Astrocyte (in vitro differentiated cells and primary cell): ENCODE measurements at regions not wholly inside any gene's neighbourhood (a gene's known extent, or its start where the extent isn't known, plus 50 kb on each side); places are given as distances from the start of the nearest gene placed in this dataset.
A peak's percentile ranks its signal among the peaks of the same experiment; 100 is the strongest.

ENCODE experiments used
- DNase-seq: peaks from one replicate; pipeline ENCODE4 v3.0.0-alpha.2; 2010; ENCODE audit warnings: low read depth
- FAIRE-seq: peaks from 2 replicates; lab custom pipeline; 2011; peaks lifted over from hg19 to GRCh38; lab: Jason Lieb, UNC
- H2AFZ ChIP-seq: 2 replicates; pipeline ENCODE4 v1.6.0; 2012; ENCODE audit warnings: low read depth, low read length, inconsistent platforms
- H3K27ac ChIP-seq: 2 replicates; pipeline ENCODE4 v1.5.1; 2011; ENCODE audit warnings: low read depth, low read length, inconsistent platforms
- H3K27me3 ChIP-seq: 2 replicates; pipeline ENCODE4 v1.6.0; 2011; ENCODE audit warnings: low read length, inconsistent platforms; ENCODE audit not compliant: insufficient read depth
- H3K36me3 ChIP-seq: 2 replicates; pipeline ENCODE4 v1.5.1; 2011; ENCODE audit warnings: low read length, inconsistent platforms; ENCODE audit not compliant: insufficient read depth
- H3K4me1 ChIP-seq: 2 replicates; pipeline ENCODE4 v1.5.1; 2011; ENCODE audit warnings: low read length, inconsistent platforms; ENCODE audit not compliant: insufficient read depth
- H3K4me2 ChIP-seq: 2 replicates; pipeline ENCODE4 v1.6.0; 2012; ENCODE audit warnings: low read length, inconsistent platforms
- H3K4me3 ChIP-seq: 2 replicates; pipeline ENCODE4 v1.5.1; 2011; ENCODE audit warnings: low read depth, mild to moderate bottlenecking, low read length, inconsistent platforms; ENCODE audit not compliant: insufficient read depth
- H3K79me2 ChIP-seq: 2 replicates; pipeline ENCODE4 v1.6.0; 2012; ENCODE audit warnings: mild to moderate bottlenecking, low read length, inconsistent platforms; ENCODE audit not compliant: insufficient read depth
- H3K9ac ChIP-seq: 2 replicates; pipeline ENCODE4 v1.6.0; 2012; ENCODE audit warnings: mild to moderate bottlenecking, low read length, inconsistent platforms
- H3K9me3 ChIP-seq: 2 replicates; pipeline ENCODE4 v1.5.1; 2012; ENCODE audit warnings: low read depth, mild to moderate bottlenecking, low read length, inconsistent platforms; ENCODE audit not compliant: insufficient read depth
- H4K20me1 ChIP-seq: 2 replicates; pipeline ENCODE4 v1.6.0; 2012; ENCODE audit warnings: low read length, inconsistent platforms; ENCODE audit not compliant: insufficient read depth
- H3K27ac Mint-ChIP-seq: one replicate; pipeline ENCODE4 v1.8.0; 2021; ENCODE audit warnings: mild to moderate bottlenecking, mixed read lengths; ENCODE audit not compliant: unreplicated experiment
- H3K27me3 Mint-ChIP-seq: one replicate; pipeline ENCODE4 v1.8.0; 2021; ENCODE audit warnings: low read depth, mixed read lengths; ENCODE audit not compliant: unreplicated experiment
- H3K36me3 Mint-ChIP-seq: one replicate; pipeline ENCODE4 v1.8.0; 2021; ENCODE audit warnings: low read depth, mixed read lengths; ENCODE audit not compliant: unreplicated experiment
- H3K4me1 Mint-ChIP-seq: one replicate; pipeline ENCODE4 v1.8.0; 2021; ENCODE audit warnings: low read depth, mixed read lengths; ENCODE audit not compliant: unreplicated experiment
- H3K4me3 Mint-ChIP-seq: one replicate; pipeline ENCODE4 v1.8.0; 2021; ENCODE audit warnings: mild to moderate bottlenecking, moderate library complexity, mixed read lengths; ENCODE audit not compliant: unreplicated experiment
- H3K9me3 Mint-ChIP-seq: one replicate; pipeline ENCODE4 v1.8.0; 2021; ENCODE audit warnings: mild to moderate bottlenecking, mixed read lengths; ENCODE audit not compliant: unreplicated experiment
- CTCF ChIP-seq: IDR thresholded peaks from 2 replicates; pipeline ENCODE4 v1.5.1; 2011; ENCODE audit warnings: low read depth, mild to moderate bottlenecking, inconsistent platforms, low read length, moderate library complexity; ENCODE audit not compliant: insufficient read depth
- EZH2 ChIP-seq: IDR thresholded peaks from 2 replicates; pipeline ENCODE4 v1.6.1; 2012; ENCODE audit warnings: mild to moderate bottlenecking, low read length, inconsistent platforms; ENCODE audit not compliant: insufficient read depth

GRCh38 chr17:51387986-51388385 is 127.6 kb downstream of the UTP18 start:
- H3K9me3 Mint-ChIP-seq = peaks cover 3% of the 10 kb centered on the region
- H3K27ac Mint-ChIP-seq = no peak overlapping the region
- no peak overlapping the region for H3K4me2 ChIP-seq
- no peak for TF ChIP-seq CTCF
- TF ChIP-seq EZH2 = no peak
- no peaks in the 10 kb centered on the region for H3K36me3 ChIP-seq
- H3K27ac ChIP-seq = no peak overlapping the region
- H3K27me3 ChIP-seq = no peaks in the 10 kb centered on the region
- no peak overlapping the region for H3K4me3 ChIP-seq
- FAIRE-seq (no peak), DNase-seq (no peak)
- no peaks in the 10 kb centered on the region for H3K9me3 ChIP-seq
- H2AFZ ChIP-seq = no peak overlapping the region
- H3K9ac ChIP-seq = no peak overlapping the region
- H3K79me2 ChIP-seq = no peaks in the 10 kb centered on the region
- no peak overlapping the region for H3K4me3 Mint-ChIP-seq
- H3K36me3 Mint-ChIP-seq = no peaks in the 10 kb centered on the region
- peaks cover 15% of the 10 kb centered on the region for H3K27me3 Mint-ChIP-seq
- peaks cover 8% of the 10 kb centered on the region for H3K4me1 Mint-ChIP-seq
- H4K20me1 ChIP-seq = no peaks in the 10 kb centered on the region
- no peaks in the 10 kb centered on the region for H3K4me1 ChIP-seq

GRCh38 chr17:51389875-51390274 is 129.5 kb downstream of the UTP18 start:
- Histone ChIP-seq H2AFZ (no peak overlapping the region), H3K4me2 (no peak overlapping the region), H3K79me2 (no peaks in the 10 kb centered on the region), H3K9ac (no peak overlapping the region), H3K4me3 (no peak overlapping the region), H3K36me3 (no peaks in the 10 kb centered on the region), H3K27me3 (no peaks in the 10 kb centered on the region), H3K27ac (no peak overlapping the region), H3K9me3 (no peaks in the 10 kb centered on the region), H3K4me1 (no peaks in the 10 kb centered on the region), H4K20me1 (no peaks in the 10 kb centered on the region)
- Mint-ChIP-seq H3K27ac (no peak overlapping the region), H3K36me3 (no peaks in the 10 kb centered on the region), H3K9me3 (peaks cover 3% of the 10 kb centered on the region), H3K27me3 (peaks cover under 1% of the 10 kb centered on the region), H3K4me1 (peaks cover 8% of the 10 kb centered on the region), H3K4me3 (no peak overlapping the region)
- FAIRE-seq (no peak), DNase-seq (no peak)
- no peak for TF ChIP-seq CTCF
- no peak for TF ChIP-seq EZH2

- no peaks in the 10 kb centered on the region for H4K20me1 ChIP-seq
- Mint-ChIP-seq H3K27me3 (no peaks in the 10 kb centered on the region), H3K36me3 (no peaks in the 10 kb centered on the region), H3K4me3 (no peak overlapping the region), H3K4me1 (peaks cover 8% of the 10 kb centered on the region), H3K27ac (peak overlapping the region; percentile 41), H3K9me3 (peaks cover 1% of the 10 kb centered on the region)
- no peaks in the 10 kb centered on the region for H3K36me3 ChIP-seq
- H3K9ac ChIP-seq = no peak overlapping the region
- no peak for FAIRE-seq
- no peak for DNase-seq
- no peak overlapping the region for H2AFZ ChIP-seq
- H3K4me1 ChIP-seq = no peaks in the 10 kb centered on the region
- TF ChIP-seq EZH2 (no peak), CTCF (no peak)
- no peak overlapping the region for H3K27ac ChIP-seq
- no peak overlapping the region for H3K4me3 ChIP-seq
- H3K4me2 ChIP-seq = no peak overlapping the region
- H3K27me3 ChIP-seq = no peaks in the 10 kb centered on the region
- no peaks in the 10 kb centered on the region for H3K9me3 ChIP-seq
- no peaks in the 10 kb centered on the region for H3K79me2 ChIP-seq
These were observed 131.8 kb downstream of the UTP18 start for GRCh38 chr17:51391982-51392654.
